Endothelial cell of umbilical vein (primary cell): ENCODE measurements at regions not wholly inside any gene's neighbourhood (a gene's known extent, or its start where the extent isn't known, plus 50 kb on each side); places are given as distances from the start of the nearest gene placed in this dataset.

Source experiments
- BruUV-seq: library from RNA; stranded (reverse); fragments of 400-500 nt; replicated peaks from 2 replicates; lab custom pipeline; 2021; lab: Mats Ljungman, UMichigan
- CTCF ChIA-PET: fragments of 300-600, 350-600 bp; sonication (Branson Sonifier 250); formaldehyde crosslinking; loops from one replicate; lab custom pipeline; 2021; ENCODE audit warnings: antibody characterized with exemption, inconsistent platforms; lab: Charles Lee
- POLR2A ChIA-PET: fragments of 300-600, 350-600 bp; sonication (Branson Sonifier 250); formaldehyde crosslinking; loops from one replicate; lab custom pipeline; 2021; ENCODE audit warnings: antibody characterized with exemption, inconsistent platforms; lab: Charles Lee
- DNase-seq: peaks from one replicate; pipeline ENCODE4 v3.0.0-alpha.2; 2011; ENCODE audit warnings: low read depth, low spot score
- FAIRE-seq: peaks from 2 replicates; lab custom pipeline; 2011; peaks lifted over from hg19 to GRCh38; lab: Jason Lieb, UNC
- H2AFZ ChIP-seq: 2 replicates; pipeline ENCODE4 v1.6.0; 2012; ENCODE audit warnings: low read depth, low read length, control low read depth, inconsistent platforms
- H3K27ac ChIP-seq: 2 replicates; pipeline ENCODE4 v1.5.1; 2011; ENCODE audit warnings: low read depth, mild to moderate bottlenecking, control low read depth, low read length, moderate library complexity; ENCODE audit not compliant: insufficient read depth
- H3K27me3 ChIP-seq, 2 experiments: 2 replicates each; pipeline versions ENCODE4 v1.6.0 to v1.6.1; 2011; ENCODE audit warnings: low read length in 2 of 2, mixed read lengths in 1 of 2; ENCODE audit not compliant: control insufficient read depth in 2 of 2, insufficient read depth in 2 of 2
- H3K36me3 ChIP-seq, 2 experiments: 2 replicates in 1 of 2; 3 replicates in 1 of 2; pipeline ENCODE4 v1.5.1; 2011; ENCODE audit warnings: low read length in 2 of 2, mild to moderate bottlenecking in 1 of 2, moderate library complexity in 1 of 2; ENCODE audit not compliant: control insufficient read depth in 2 of 2, insufficient read depth in 2 of 2; ENCODE audit errors: extremely low read depth in 1 of 2
- H3K4me1 ChIP-seq: 3 replicates; pipeline ENCODE4 v1.5.1; 2011; ENCODE audit warnings: mild to moderate bottlenecking, low read length; ENCODE audit not compliant: control insufficient read depth, insufficient read depth; ENCODE audit errors: extremely low read depth
- H3K4me2 ChIP-seq: 2 replicates; pipeline ENCODE4 v1.6.1; 2011; ENCODE audit warnings: low read length, control low read depth, mixed read lengths; ENCODE audit not compliant: insufficient read depth
- H3K4me3 ChIP-seq, 3 experiments: fragments of 200-600 bp in 1 of 3; sonication (generic), shearing (Covaris generic) in 1 of 3; replicated peaks in 1 of 3; 2 replicates each; pipeline ENCODE4 v1.5.1; 2011 to 2016; ENCODE audit warnings: control low read depth in 3 of 3, low read length in 3 of 3, mild to moderate bottlenecking in 2 of 3, inconsistent platforms in 1 of 3, low read depth in 1 of 3, moderate library complexity in 1 of 3; ENCODE audit not compliant: insufficient read depth in 1 of 3
- H3K79me2 ChIP-seq: 2 replicates; pipeline ENCODE4 v1.6.0; 2012; ENCODE audit warnings: low read length, inconsistent platforms; ENCODE audit not compliant: control insufficient read depth, insufficient read depth
- H3K9ac ChIP-seq: replicated peaks from 2 replicates; pipeline ENCODE3; 2011; ENCODE audit warnings: low read length, control low read depth; ENCODE audit not compliant: insufficient read depth; ENCODE audit errors: extremely low read depth
- H3K9me1 ChIP-seq: replicated peaks from 3 replicates; pipeline ENCODE4 v1.6.0; 2011; ENCODE audit warnings: mild to moderate bottlenecking, low read length; ENCODE audit not compliant: control insufficient read depth, insufficient read depth; ENCODE audit errors: extremely low read depth
- H3K9me3 ChIP-seq: replicated peaks from 2 replicates; pipeline ENCODE4 v1.5.1; 2012; ENCODE audit warnings: low read length, inconsistent platforms; ENCODE audit not compliant: control insufficient read depth, insufficient read depth
- H4K20me1 ChIP-seq: replicated peaks from 2 replicates; pipeline ENCODE3; 2011; ENCODE audit warnings: mild to moderate bottlenecking, low read length; ENCODE audit not compliant: control insufficient read depth, insufficient read depth; ENCODE audit errors: extremely low read depth
- CTCF ChIP-seq, 2 donors: IDR thresholded peaks; 1 replicate in 1 of 2; 2 replicates in 1 of 2; pipeline ENCODE4 v1.5.1; 2011; ENCODE audit warnings: low read length in 2 of 2, mild to moderate bottlenecking in 2 of 2, moderate library complexity in 2 of 2, control low read depth in 1 of 2, inconsistent platforms in 1 of 2, low read depth in 1 of 2; ENCODE audit not compliant: insufficient read depth in 1 of 2; ENCODE audit errors: extremely low read depth in 1 of 2
- EZH2 ChIP-seq: IDR thresholded peaks from 2 replicates; pipeline ENCODE4 v1.6.1; 2012; ENCODE audit warnings: borderline replicate concordance, low read depth, mild to moderate bottlenecking, moderate library complexity, low read length, inconsistent platforms; ENCODE audit not compliant: severe bottlenecking
- FOS ChIP-seq: IDR thresholded peaks from 2 replicates; pipeline ENCODE4 v1.6.1; 2011; ENCODE audit warnings: mild to moderate bottlenecking, low read length, moderate library complexity, borderline replicate concordance; ENCODE audit not compliant: insufficient read depth
- GATA2 ChIP-seq: IDR thresholded peaks from 2 replicates; pipeline ENCODE4 v1.7.0; 2011; ENCODE audit warnings: low read depth, mild to moderate bottlenecking, moderate library complexity, mixed read lengths, low read length; ENCODE audit not compliant: insufficient read length, insufficient read depth
- JUN ChIP-seq: IDR thresholded peaks from 2 replicates; pipeline ENCODE4 v1.6.1; 2011; ENCODE audit warnings: borderline replicate concordance, low read depth; ENCODE audit not compliant: insufficient read length, insufficient read depth
- MAX ChIP-seq: IDR thresholded peaks from 2 replicates; pipeline ENCODE4 v1.6.1; 2011; ENCODE audit not compliant: insufficient read depth, insufficient read length
- MYC ChIP-seq: IDR thresholded peaks from one replicate; pipeline ENCODE4 v1.6.1; 2011; ENCODE audit warnings: mild to moderate bottlenecking, low read depth, low read length
- POLR2A ChIP-seq: IDR thresholded peaks from 2 replicates; pipeline ENCODE4 v1.6.1; 2012; ENCODE audit warnings: low read depth, mild to moderate bottlenecking, control low read depth, low read length
- POLR2AphosphoS5 ChIP-seq: IDR thresholded peaks from 2 replicates; pipeline ENCODE4 v1.6.1; 2012; ENCODE audit warnings: low read depth, mild to moderate bottlenecking, control low read depth, low read length, moderate library complexity; ENCODE audit not compliant: insufficient read depth
- dilution Hi-C: fragments of 300-500 bp; cut with MboI; formaldehyde crosslinking; loops from one replicate; pipeline ENCODE4 v1.15.0; 2019; ENCODE audit warnings: low sequenced_read_pairs; ENCODE audit not compliant: extremely low pct_ligation_motif_present
- intact Hi-C: fragments of 100-400 bp; cut with micrococcal nuclease; formaldehyde crosslinking; loops from one replicate; pipeline ENCODE4 v1.10.0; 2022

GRCh38 chr10:78859769-78860168 is 209.0 kb upstream of the ZMIZ1 start:
- dilution Hi-C loops (no loop called here), intact Hi-C loops (no loop called here)
- Histone ChIP-seq H3K9me1 (no peaks in the 10 kb centered on the region), H3K36me3 (no peaks in the 10 kb centered on the region), H3K79me2 (no peaks in the 10 kb centered on the region), H3K4me3 (no peak overlapping the region), H4K20me1 (no peaks in the 10 kb centered on the region), H3K27me3 (peaks cover 0 to 3% of the 10 kb centered on the region in 2 experiments), H3K4me2 (no peak overlapping the region), H3K4me1 (peaks cover 10% of the 10 kb centered on the region), H3K27ac (no peak overlapping the region), H3K9ac (no peak overlapping the region), H2AFZ (no peak overlapping the region), H3K9me3 (no peaks in the 10 kb centered on the region)
- no peak for DNase-seq
- BruUV-seq, result no TSS peak
- POLR2A ChIA-PET, result no interaction called here
- no peak for FAIRE-seq
- CTCF ChIA-PET, result no interaction called here
- TF ChIP-seq JUN, result no peak
- TF ChIP-seq MYC, result no peak
- no peak for TF ChIP-seq POLR2AphosphoS5
- no peak for TF ChIP-seq FOS
- no peak for TF ChIP-seq EZH2
- no peak for TF ChIP-seq GATA2
- no peak for TF ChIP-seq POLR2A
- TF ChIP-seq MAX, result no peak
- TF ChIP-seq CTCF (IDR thresholded peaks at IDR 0.05; ENCODE audit: extremely low read depth in 1 of 2, insufficient read depth in 1 of 2, low read depth in 1 of 2, low read length in 2 of 2), result no peak
